ENCODE measurements at regions not wholly inside any gene's neighbourhood (a gene's known extent, or its start where the extent isn't known, plus 50 kb on each side); places are given as distances from the start of the nearest gene placed in this dataset.
"Not testable (repeated sequence)": the region's sequence is repeated elsewhere in the genome, so short reads cannot be mapped to it uniquely, and the experiment has no call there.

- CTCF ChIA-PET: interaction anchor here (0.7 kb wide), 1 partner anchor 539 kb away, joined by 3 read pairs; no protein-coding TSS in a partner anchor
- POLR2A ChIA-PET: no interaction called here
- Mint-ChIP-seq H3K4me3 (no peak overlapping the region), H3K27ac (no peak overlapping the region), H3K36me3 (ENCODE audit: low read depth) (no peaks in the 10 kb centered on the region), H3K9me3 (ENCODE audit: low read depth) (no peaks in the 10 kb centered on the region), H3K4me1 (peaks cover 5% of the 10 kb centered on the region), H3K27me3 (peaks cover 19% of the 10 kb centered on the region)
- intact Hi-C loops (cut with DNase I, micrococcal nuclease): no loop called here
- DNase-seq: no peak
- ATAC-seq: no peak
Measured at GRCh38 chr18:10130606-10131005, 216.8 kb downstream of the VAPA start.

DNA sequence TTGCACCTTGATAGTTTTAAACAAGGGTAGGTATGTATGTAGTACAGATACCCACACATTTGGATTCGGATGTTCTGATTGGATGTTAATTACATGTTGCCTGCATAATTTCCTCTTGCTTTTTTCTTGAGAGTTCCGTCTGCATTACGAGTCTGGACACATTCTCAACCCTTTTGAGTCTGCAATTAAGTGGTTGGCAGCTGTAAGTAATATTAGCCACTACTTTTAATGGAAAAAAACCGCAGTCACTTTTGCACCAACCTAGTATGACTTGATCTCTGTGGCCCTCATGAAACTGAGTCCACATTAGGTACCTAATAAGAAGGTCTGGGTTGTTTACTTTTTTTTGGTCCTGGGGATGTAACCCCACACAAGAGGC lies 217.3 kb downstream of the VAPA start:
- ATAC-seq: no peak
- no peak overlapping the region for H3K27ac Mint-ChIP-seq
- no peaks in the 10 kb centered on the region for H3K36me3 Mint-ChIP-seq (ENCODE audit: low read depth)
- no peak for DNase-seq
- peaks cover 19% of the 10 kb centered on the region for H3K27me3 Mint-ChIP-seq
- no peaks in the 10 kb centered on the region for H3K9me3 Mint-ChIP-seq (ENCODE audit: low read depth)
- peaks cover 5% of the 10 kb centered on the region for H3K4me1 Mint-ChIP-seq
- no peak overlapping the region for H3K4me3 Mint-ChIP-seq
- CTCF ChIA-PET: interaction anchor here (0.7 kb wide), 1 partner anchor 540 kb away, joined by 3 read pairs; no protein-coding TSS in a partner anchor
- POLR2A ChIA-PET: no interaction called here
- intact Hi-C loops (cut with DNase I, micrococcal nuclease): no loop called here

- ATAC-seq: no peak
- H3K27ac Mint-ChIP-seq: no peak overlapping the region
- DNase-seq: no peak
- H3K27me3 Mint-ChIP-seq: peaks cover 19% of the 10 kb centered on the region
- H3K4me3 Mint-ChIP-seq: no peak overlapping the region
- CTCF ChIA-PET: interaction anchor here (0.7 kb wide), 1 partner anchor 540 kb away, joined by 3 read pairs; no protein-coding TSS in a partner anchor
- no peaks in the 10 kb centered on the region for H3K9me3 Mint-ChIP-seq (ENCODE audit: low read depth)
- intact Hi-C loops (cut with DNase I, micrococcal nuclease): no loop called here
- no peaks in the 10 kb centered on the region for H3K36me3 Mint-ChIP-seq (ENCODE audit: low read depth)
- H3K4me1 Mint-ChIP-seq: peaks cover 5% of the 10 kb centered on the region
- POLR2A ChIA-PET: no interaction called here
Measured at GRCh38 chr18:10131460-10132395, 217.9 kb downstream of the VAPA start.

DNA sequence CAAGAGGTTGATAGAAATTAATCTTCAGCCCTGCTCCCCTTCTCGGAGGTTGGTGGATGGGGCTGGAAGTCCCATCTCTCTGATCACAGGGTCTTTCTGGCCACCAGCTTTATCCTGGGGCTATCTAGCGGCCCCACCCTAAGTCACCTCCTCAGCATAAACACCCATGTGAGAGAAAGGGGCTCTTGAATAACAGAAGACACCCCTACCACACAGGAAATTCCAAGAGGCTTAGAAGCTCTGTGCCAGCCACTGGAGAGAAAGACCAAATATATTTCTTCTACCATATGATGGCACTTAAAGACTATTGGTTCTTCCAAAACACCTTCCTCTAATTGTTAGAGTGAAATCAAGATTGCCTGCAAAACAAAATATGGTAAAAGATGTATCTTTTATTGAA lies 219.7 kb downstream of the VAPA start:
- ATAC-seq (no peak), DNase-seq (no peak)
- intact Hi-C loops (cut with DNase I, micrococcal nuclease): no loop called here
- H3K4me1 Mint-ChIP-seq: peaks cover 5% of the 10 kb centered on the region
- no peaks in the 10 kb centered on the region for H3K36me3 Mint-ChIP-seq (ENCODE audit: low read depth)
- no peak overlapping the region for H3K27ac Mint-ChIP-seq
- no peaks in the 10 kb centered on the region for H3K9me3 Mint-ChIP-seq (ENCODE audit: low read depth)
- CTCF ChIA-PET: no interaction called here
- POLR2A ChIA-PET: no interaction called here
- peaks cover 19% of the 10 kb centered on the region for H3K27me3 Mint-ChIP-seq
- no peak overlapping the region for H3K4me3 Mint-ChIP-seq

DNA sequence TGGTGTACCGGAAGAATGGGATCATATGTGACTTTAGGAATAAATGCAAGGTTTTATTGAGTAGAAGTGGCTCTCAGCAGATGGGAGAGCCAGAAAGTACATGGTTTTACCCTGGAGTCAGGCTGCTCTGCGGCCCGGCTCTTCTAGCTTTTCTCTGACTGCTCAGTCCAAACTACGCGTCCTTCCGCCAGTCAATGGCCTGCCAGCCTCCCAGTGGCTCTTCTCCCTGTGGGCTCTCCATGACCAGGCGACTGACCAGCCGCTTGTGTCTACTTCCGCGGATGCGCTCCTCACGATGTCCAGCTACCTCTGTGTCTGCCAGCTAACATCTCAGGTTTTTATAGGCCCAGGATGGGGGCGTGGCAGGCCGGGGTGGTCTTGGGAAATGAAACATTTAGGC lies 220.4 kb downstream of the VAPA start:
- POLR2A ChIA-PET: no interaction called here
- no peak for ATAC-seq
- no peaks in the 10 kb centered on the region for H3K9me3 Mint-ChIP-seq (ENCODE audit: low read depth)
- intact Hi-C loops (cut with DNase I, micrococcal nuclease): no loop called here
- no peak for DNase-seq
- CTCF ChIA-PET: no interaction called here
- no peak overlapping the region for H3K4me3 Mint-ChIP-seq
- no peak overlapping the region for H3K27ac Mint-ChIP-seq
- H3K36me3 Mint-ChIP-seq (ENCODE audit: low read depth): no peaks in the 10 kb centered on the region
- peaks cover 5% of the 10 kb centered on the region for H3K4me1 Mint-ChIP-seq
- H3K27me3 Mint-ChIP-seq: peaks cover 19% of the 10 kb centered on the region

DNA sequence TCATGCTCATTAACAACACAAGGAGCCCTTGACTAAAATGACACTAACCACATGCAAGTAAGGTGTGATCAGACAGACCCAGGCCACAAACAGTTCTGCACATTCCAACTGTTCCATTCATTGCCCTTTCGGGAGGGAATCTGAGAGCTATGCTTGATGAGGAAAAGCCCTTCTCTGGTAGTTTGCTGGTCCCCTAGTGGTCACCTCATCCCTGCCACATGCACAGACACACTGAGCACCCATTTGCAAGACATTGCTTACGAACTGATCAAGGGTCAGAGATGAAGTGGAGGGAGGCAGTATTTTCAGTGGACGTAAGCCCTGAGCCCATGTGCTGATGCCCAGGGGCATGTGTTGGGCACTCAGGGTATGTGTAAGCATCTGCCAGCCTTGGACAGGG lies 220.9 kb downstream of the VAPA start:
- CTCF ChIA-PET; POLR2A ChIA-PET; intact Hi-C loops (cut with DNase I, micrococcal nuclease); H3K9me3 Mint-ChIP-seq (ENCODE audit: low read depth); ATAC-seq; DNase-seq; H3K27ac Mint-ChIP-seq; H3K36me3 Mint-ChIP-seq (ENCODE audit: low read depth); H3K4me1 Mint-ChIP-seq; H3K4me3 Mint-ChIP-seq: not testable (repeated sequence)
- peaks cover 19% of the 10 kb centered on the region for H3K27me3 Mint-ChIP-seq

DNA sequence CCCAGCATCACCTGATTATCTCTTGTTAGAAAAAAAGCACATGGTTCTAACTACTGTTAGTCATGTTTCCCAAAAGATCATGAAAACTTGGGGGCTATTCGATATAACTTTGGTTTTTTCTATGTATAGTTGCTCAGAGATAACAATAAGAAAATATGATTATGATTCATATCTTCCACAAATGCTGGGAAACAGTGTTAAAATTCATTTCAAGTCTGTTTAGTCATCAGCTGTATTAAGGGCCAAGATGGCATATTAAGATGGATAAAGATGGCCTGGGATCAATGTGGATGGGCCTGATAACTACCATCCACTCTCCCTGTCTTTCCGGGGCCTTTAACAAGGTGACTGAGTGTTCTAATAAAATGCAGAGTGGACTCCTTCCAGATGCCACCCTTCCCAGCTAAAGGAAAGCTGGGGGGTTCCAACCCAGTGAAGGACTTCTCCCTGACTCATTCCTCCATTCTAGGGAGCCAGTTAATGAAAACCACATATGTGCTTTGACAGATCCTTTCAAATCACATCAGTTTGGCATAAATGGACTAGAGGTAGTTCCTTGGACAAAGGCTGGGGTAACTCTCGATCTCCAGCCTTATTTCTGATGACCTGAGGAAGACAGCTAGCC lies 221.6 kb downstream of the VAPA start:
- no peak for DNase-seq
- H3K27me3 Mint-ChIP-seq: peaks cover 19% of the 10 kb centered on the region
- H3K4me3 Mint-ChIP-seq: no peak overlapping the region
- ATAC-seq: peak; percentile 26
- ChIA-PET POLR2A (no interaction called here), CTCF (no interaction called here)
- peaks cover 7% of the 10 kb centered on the region for H3K4me1 Mint-ChIP-seq
- intact Hi-C loops (cut with DNase I, micrococcal nuclease): no loop called here
- no peak overlapping the region for H3K27ac Mint-ChIP-seq
- no peaks in the 10 kb centered on the region for H3K9me3 Mint-ChIP-seq (ENCODE audit: low read depth)
- no peaks in the 10 kb centered on the region for H3K36me3 Mint-ChIP-seq (ENCODE audit: low read depth)

- CTCF ChIA-PET: interaction anchor here (0.6 kb wide), 1 partner anchor 123 kb away, joined by 3 read pairs; no protein-coding TSS in a partner anchor
- DNase-seq (no peak), ATAC-seq (no peak)
- H3K27ac Mint-ChIP-seq: no peak overlapping the region
- peaks cover 8% of the 10 kb centered on the region for H3K27me3 Mint-ChIP-seq
- no peaks in the 10 kb centered on the region for H3K9me3 Mint-ChIP-seq (ENCODE audit: low read depth)
- no peak overlapping the region for H3K4me3 Mint-ChIP-seq
- H3K36me3 Mint-ChIP-seq (ENCODE audit: low read depth): no peaks in the 10 kb centered on the region
- H3K4me1 Mint-ChIP-seq: peaks cover 7% of the 10 kb centered on the region
- intact Hi-C loops (cut with DNase I, micrococcal nuclease): no loop called here
- POLR2A ChIA-PET: no interaction called here
Measured at GRCh38 chr18:10138719-10139118, 224.9 kb downstream of the VAPA start.

GRCh38 chr18:10139783-10140410 lies 226.1 kb downstream of the VAPA start:
- Mint-ChIP-seq H3K27ac (no peak overlapping the region), H3K4me3 (no peak overlapping the region), H3K4me1 (peaks cover 7% of the 10 kb centered on the region), H3K27me3 (peaks cover 5% of the 10 kb centered on the region), H3K9me3 (ENCODE audit: low read depth) (no peaks in the 10 kb centered on the region), H3K36me3 (ENCODE audit: low read depth) (no peaks in the 10 kb centered on the region)
- intact Hi-C loops (cut with DNase I, micrococcal nuclease): no loop called here
- DNase-seq (no peak), ATAC-seq (no peak)
- POLR2A ChIA-PET: no interaction called here
- CTCF ChIA-PET: no interaction called here

DNA sequence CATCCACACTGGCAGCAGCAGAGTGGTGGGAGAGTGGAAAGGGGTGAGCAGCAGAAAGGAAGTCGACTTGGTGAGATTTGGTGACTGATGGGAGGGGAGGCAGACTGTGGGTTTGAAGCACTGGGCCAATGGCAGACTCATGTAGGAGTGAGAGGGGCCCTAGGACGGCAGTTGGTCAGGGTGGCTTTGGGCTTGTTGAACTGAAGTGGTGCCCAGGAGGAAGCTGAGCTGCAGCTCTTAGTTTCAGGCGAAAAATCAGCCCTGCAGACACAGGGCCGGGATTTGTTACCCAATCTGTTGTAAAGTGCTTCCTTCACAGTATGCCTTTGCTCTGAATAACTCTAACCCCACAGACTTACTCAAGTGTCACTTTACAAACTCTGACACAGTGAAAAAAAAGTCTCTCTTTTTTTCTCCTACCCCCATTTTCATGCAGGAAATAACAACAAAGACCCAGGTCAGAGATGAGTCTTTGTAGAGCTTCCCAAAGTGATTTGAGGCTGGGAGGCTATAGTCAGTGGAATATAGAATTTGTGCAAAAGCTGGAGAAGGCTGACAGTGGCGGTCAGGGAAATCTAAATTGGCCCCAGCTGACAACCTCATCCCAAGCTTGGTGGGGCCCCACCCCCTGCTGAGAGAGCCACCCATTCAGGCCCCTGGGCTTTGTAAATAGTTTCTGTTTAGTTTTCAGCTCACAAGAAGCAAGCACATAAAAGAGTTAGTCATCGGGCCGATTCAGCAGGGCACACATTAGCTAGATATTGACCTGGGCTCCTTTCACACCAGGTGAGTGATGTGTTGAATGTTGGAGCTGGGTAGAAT lies 226.9 kb downstream of the VAPA start:
- DNase-seq (no peak), ATAC-seq (no peak)
- no peak overlapping the region for H3K27ac Mint-ChIP-seq
- peaks cover 5% of the 10 kb centered on the region for H3K27me3 Mint-ChIP-seq
- intact Hi-C loops (cut with DNase I, micrococcal nuclease): no loop called here
- POLR2A ChIA-PET: no interaction called here
- no peaks in the 10 kb centered on the region for H3K36me3 Mint-ChIP-seq (ENCODE audit: low read depth)
- CTCF ChIA-PET: interaction anchor here (1.0 kb wide), 1 partner anchor 29 kb away, joined by 3 read pairs; no protein-coding TSS in a partner anchor
- no peaks in the 10 kb centered on the region for H3K9me3 Mint-ChIP-seq (ENCODE audit: low read depth)
- H3K4me1 Mint-ChIP-seq: peaks cover 3% of the 10 kb centered on the region
- no peak overlapping the region for H3K4me3 Mint-ChIP-seq

DNA sequence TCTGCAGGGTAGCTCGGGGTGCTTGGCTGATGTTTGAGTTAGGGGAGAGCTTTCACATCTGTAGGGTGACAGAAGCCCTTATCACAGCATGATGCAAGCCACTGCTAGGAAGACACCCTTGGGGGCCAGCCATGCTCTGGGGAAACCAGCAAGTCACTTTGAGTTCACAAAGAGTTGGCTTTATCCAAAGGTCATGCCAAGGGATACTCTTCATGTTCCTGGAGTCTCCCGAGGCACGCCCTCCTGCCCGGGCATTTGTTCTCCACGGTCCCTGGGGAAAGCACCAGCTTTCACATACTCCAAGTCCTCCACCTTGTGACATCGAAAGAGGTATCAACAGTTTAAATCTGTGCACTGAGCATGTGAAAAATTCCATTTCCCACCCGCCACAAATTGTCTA lies 227.7 kb downstream of the VAPA start:
- DNase-seq: no peak
- peaks cover 5% of the 10 kb centered on the region for H3K27me3 Mint-ChIP-seq
- POLR2A ChIA-PET: no interaction called here
- H3K9me3 Mint-ChIP-seq (ENCODE audit: low read depth): no peaks in the 10 kb centered on the region
- no peak overlapping the region for H3K27ac Mint-ChIP-seq
- CTCF ChIA-PET: interaction anchor here (1.0 kb wide), 1 partner anchor 28 kb away, joined by 3 read pairs; no protein-coding TSS in a partner anchor
- intact Hi-C loops (cut with DNase I, micrococcal nuclease): no loop called here
- H3K4me3 Mint-ChIP-seq: no peak overlapping the region
- H3K36me3 Mint-ChIP-seq (ENCODE audit: low read depth): no peaks in the 10 kb centered on the region
- peaks cover 3% of the 10 kb centered on the region for H3K4me1 Mint-ChIP-seq
- ATAC-seq: no peak

Data from activated CD4-positive, alpha-beta T cell treated with anti-CD3 and anti-CD28 coated beads for 36 hours (primary cell).